ENCODE measurements at regions not wholly inside any gene's neighbourhood (a gene's known extent, or its start where the extent isn't known, plus 50 kb on each side); places are given as distances from the start of the nearest gene placed in this dataset.

DNA sequence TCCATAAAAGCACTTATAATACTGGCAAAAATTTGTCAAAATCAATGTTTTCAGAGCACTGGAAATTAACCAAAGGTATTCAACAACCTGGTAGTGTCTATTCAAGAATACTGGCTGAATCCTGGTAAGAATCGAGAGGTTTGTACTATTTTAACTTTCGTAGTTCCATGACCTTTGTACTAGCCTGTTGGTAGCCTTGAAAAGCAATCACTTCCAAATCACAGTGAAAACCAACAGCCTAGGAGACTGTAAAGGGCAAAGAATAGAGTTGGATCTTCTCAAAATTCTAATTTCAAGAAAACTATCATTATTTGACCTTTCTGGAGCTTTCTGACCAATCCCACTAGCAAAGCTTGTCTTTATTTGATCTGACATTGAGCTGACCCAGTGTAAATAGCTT, 64.8 kb upstream of the CCDC178 start:
- no peaks in the 10 kb centered on the region for H3K4me1 ChIP-seq (ENCODE audit: insufficient read depth, low read length)
- H3K9me3 ChIP-seq (ENCODE audit: low read depth, low read length): peaks cover under 1% of the 10 kb centered on the region
- H2AFZ ChIP-seq (ENCODE audit: low read length): no peak overlapping the region
- no peaks in the 10 kb centered on the region for H3K27me3 ChIP-seq (ENCODE audit: insufficient read depth, low read length)
- no peaks in the 10 kb centered on the region for H3K79me2 ChIP-seq (ENCODE audit: insufficient read depth, low read length)
- H4K20me1 ChIP-seq (ENCODE audit: insufficient read depth, low read length): no peaks in the 10 kb centered on the region
- TF ChIP-seq, protein P1, sequence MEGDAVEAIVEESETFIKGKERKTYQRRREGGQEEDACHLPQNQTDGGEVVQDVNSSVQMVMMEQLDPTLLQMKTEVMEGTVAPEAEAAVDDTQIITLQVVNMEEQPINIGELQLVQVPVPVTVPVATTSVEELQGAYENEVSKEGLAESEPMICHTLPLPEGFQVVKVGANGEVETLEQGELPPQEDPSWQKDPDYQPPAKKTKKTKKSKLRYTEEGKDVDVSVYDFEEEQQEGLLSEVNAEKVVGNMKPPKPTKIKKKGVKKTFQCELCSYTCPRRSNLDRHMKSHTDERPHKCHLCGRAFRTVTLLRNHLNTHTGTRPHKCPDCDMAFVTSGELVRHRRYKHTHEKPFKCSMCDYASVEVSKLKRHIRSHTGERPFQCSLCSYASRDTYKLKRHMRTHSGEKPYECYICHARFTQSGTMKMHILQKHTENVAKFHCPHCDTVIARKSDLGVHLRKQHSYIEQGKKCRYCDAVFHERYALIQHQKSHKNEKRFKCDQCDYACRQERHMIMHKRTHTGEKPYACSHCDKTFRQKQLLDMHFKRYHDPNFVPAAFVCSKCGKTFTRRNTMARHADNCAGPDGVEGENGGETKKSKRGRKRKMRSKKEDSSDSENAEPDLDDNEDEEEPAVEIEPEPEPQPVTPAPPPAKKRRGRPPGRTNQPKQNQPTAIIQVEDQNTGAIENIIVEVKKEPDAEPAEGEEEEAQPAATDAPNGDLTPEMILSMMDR (IDR thresholded peaks at IDR 0.05; ENCODE audit: extremely low read depth, low read depth, low read length): no peak
- H3K36me3 ChIP-seq (ENCODE audit: insufficient read depth, low read length): no peaks in the 10 kb centered on the region
- H3K4me2 ChIP-seq (ENCODE audit: insufficient read depth, low read length): no peak overlapping the region
- DNase-seq (ENCODE audit: insufficient read length, low spot score, missing footprints): no peak
- H3K4me3 ChIP-seq (ENCODE audit: insufficient read depth, low read length): no peak overlapping the region
- no peak overlapping the region for H3K27ac ChIP-seq (ENCODE audit: low read depth, low read length)

DNA sequence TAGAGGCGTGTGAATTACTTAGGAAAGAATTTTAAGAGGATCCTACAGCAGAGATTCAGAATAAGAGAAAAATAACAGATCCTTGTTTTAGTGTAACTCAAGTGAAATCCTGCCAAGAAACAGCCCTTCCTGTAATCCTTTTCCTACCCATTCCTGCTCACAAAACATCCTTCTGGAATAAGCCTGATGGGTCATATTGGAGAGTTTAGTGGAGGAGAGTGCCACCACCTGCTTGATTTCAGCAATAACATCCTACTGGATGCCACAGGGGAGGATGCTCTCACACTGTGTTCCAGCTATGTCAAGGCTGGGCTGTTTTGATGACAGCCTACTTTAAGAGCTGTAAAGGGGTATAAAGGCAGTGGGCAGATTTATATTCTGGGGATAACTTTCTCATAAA, 54.8 kb upstream of the CCDC178 start:
- Histone ChIP-seq H3K9me3 (ENCODE audit: low read depth, low read length) (peaks cover 2% of the 10 kb centered on the region), H3K36me3 (ENCODE audit: insufficient read depth, low read length) (no peaks in the 10 kb centered on the region), H2AFZ (ENCODE audit: low read length) (no peak overlapping the region), H3K79me2 (ENCODE audit: insufficient read depth, low read length) (no peaks in the 10 kb centered on the region), H3K4me1 (ENCODE audit: insufficient read depth, low read length) (no peaks in the 10 kb centered on the region), H3K4me3 (ENCODE audit: insufficient read depth, low read length) (no peak overlapping the region), H3K4me2 (ENCODE audit: insufficient read depth, low read length) (no peak overlapping the region), H3K27me3 (ENCODE audit: insufficient read depth, low read length) (no peaks in the 10 kb centered on the region), H3K27ac (ENCODE audit: low read depth, low read length) (no peak overlapping the region), H4K20me1 (ENCODE audit: insufficient read depth, low read length) (no peaks in the 10 kb centered on the region)
- no peak for DNase-seq (ENCODE audit: insufficient read length, low spot score, missing footprints)
- TF ChIP-seq, protein P1 (IDR thresholded peaks at IDR 0.05; ENCODE audit: extremely low read depth, low read depth, low read length): peak; percentile 27
